Hematopoietic multipotent progenitor cell treated with erythropoietin and hydrocortisone succinate and interleukin-3 and kit ligand, for 15 days (in vitro differentiated cells): ENCODE measurements at regions not wholly inside any gene's neighbourhood (a gene's known extent, or its start where the extent isn't known, plus 50 kb on each side); places are given as distances from the start of the nearest gene placed in this dataset.
"Not testable (repeated sequence)": the region's sequence is repeated elsewhere in the genome, so short reads cannot be mapped to it uniquely, and the experiment has no call there.

ENCODE experiments used
- DNase-seq: peaks from one replicate; pipeline ENCODE4 v3.0.0-alpha.2; 2015; ENCODE audit warnings: low spot score

DNA sequence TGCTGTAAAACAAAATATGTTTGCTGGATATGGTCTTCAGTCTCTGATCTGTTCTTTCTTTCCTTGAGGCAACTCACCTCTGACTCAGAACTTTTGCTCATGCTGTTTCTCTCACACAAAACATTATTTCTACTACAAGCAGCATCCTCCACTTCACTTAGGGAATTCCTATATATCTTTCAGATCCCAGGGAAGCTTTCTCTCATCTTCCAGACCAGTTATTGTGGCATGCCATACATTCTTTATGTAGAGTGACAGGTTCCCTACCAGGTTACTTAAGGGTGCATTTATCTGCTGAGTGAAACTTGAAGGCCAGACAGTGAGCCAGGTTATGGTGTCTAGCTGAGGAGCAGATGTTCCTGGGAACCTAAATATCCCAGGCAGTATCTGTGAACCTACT is 1226.0 kb downstream of the CDH8 start:
- DNase-seq, result no peak

GRCh38 chr16:60792437-60792836 is 1243.8 kb downstream of the CDH8 start:
- DNase-seq, result no peak

DNA sequence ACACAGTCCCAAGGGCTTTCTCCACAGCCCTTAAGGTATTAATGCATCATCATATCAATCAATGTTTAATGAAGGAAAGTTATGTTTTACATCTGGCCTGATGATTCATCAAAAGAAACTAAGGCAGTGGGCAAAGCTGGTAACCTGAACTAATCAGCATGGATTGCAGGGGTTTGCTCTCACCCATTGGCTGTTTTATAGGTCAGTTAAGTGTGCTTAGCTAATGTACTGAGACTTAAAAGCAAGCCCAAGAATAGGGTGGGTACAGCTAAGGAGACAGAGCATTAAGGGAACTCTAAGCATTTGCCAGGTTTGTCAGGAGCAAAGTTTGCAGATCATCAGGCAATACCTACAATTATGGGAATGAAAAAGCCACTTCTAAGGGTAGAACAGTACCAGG is 1247.6 kb downstream of the CDH8 start:
- no peak for DNase-seq

- DNase-seq, result no peak
Measured at GRCh38 chr16:60776281-60776680, 1260.0 kb downstream of the CDH8 start.

DNA sequence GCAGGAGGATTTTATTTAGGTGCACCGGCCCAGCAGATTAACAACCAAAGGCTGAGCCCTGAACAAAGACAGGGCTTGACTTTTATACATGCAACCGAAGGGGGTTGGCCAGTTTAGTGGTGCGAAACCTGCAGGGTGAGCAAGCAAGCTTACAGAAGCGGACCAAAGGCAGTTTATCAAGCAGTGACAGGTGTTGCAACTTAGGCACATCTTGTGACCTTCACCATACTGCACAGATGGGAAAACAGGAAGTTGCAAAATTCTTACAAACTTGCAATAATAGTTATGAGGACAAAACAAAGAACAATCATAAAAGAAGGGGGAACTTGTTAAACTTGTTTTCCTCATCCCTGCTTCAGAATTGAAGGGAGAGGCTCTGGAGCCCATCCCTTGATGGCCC is 1265.1 kb downstream of the CDH8 start:
- DNase-seq, result no peak

GRCh38 chr16:60770384-60770783 is 1265.9 kb downstream of the CDH8 start:
- not testable (repeated sequence) for DNase-seq

GRCh38 chr16:60763869-60764268 is 1272.4 kb downstream of the CDH8 start:
- DNase-seq, result no peak

- DNase-seq, result no peak
Measured at GRCh38 chr16:60755907-60756306, 1280.3 kb downstream of the CDH8 start.

- DNase-seq, result no peak
Measured at GRCh38 chr16:60748366-60748765, 1287.9 kb downstream of the CDH8 start.

DNA sequence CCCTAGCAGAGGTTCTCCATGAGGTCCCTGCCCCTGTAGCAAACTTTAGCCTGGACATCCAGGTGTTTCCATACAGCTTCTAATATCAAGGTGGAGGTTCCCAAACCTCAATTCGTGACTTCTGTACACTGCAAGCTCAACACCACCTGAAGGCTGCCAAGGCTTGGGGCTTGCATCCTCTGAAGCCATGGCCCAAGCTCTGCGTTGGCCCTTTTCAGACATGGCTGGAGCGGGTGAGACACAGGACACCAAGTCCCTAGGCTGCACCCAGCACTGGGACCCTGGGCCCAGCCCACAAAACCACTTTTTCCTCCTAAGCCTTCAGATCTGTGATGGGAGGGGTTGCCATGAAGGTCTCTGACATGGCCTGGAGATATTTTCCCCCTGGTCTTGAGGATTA is 1292.0 kb downstream of the CDH8 start:
- DNase-seq, result no peak

GRCh38 chr16:60741810-60742209 is 1294.4 kb downstream of the CDH8 start:
- no peak for DNase-seq

DNA sequence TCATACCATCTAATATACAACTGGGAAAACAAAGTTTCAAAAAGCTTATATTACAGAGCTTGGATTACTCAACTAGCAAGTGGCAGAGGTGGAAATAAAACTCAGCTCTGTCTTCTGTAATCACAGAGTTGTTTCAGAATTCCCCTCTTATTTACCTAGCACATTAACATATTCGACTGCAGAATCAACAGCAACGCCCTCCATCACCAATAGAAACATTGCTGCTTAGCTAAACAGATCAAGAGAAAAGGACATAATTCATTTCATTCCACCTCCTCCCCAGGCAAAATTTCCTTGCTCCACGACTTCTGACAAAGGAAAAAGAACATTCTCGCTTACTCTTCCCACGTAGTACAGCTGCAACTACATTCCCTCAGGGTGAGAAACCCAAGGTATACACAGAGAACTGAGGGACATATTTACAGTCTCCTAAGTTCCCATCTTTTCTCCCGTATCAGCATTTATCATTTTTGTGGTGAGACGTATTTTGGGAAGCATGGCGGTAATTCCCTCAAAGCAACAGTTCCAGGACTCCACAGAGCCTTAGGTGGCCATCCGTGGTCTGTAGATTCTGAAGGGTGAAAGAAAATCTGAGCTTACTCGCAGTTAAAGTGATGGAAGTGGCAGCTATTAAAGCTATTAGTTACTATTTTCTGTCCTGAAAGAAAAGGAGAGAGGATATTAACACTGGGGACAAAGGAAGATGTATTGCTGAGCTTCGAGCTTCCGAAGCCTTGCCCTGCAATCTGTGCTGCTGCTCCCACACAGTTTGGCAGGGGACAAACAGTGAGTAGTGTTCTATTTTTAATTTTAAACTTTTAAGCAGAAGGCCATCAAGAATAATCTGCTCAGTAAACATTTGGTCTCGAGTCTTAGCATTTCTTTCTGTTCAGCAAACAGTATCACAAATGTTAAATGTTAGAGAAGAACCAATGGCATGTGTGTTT is 1296.2 kb downstream of the CDH8 start:
- no peak for DNase-seq

GRCh38 chr16:60731329-60732050 is 1304.7 kb downstream of the CDH8 start:
- DNase-seq, result no peak

DNA sequence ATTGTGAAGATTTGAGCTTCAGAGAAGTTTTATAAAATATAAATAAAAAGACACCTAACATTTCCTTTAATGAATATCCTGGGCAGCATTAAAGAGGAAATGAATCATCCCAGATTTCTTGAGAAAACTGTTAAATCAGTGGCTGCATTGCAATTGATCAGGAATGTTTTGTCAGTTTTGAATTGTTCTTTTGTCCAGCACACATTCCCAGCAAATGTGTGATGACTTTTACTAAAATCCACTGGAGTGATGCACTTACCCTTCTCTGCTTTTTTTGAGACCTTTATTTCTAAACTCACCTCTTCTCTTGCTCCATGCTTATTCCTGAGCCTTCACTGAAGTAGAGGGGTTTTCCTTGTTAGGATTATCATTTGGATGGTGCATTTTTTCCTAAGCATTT is 1307.2 kb downstream of the CDH8 start:
- no peak for DNase-seq

GRCh38 chr16:60727851-60728250 is 1308.4 kb downstream of the CDH8 start:
- DNase-seq, result no peak

- DNase-seq, result no peak
Measured at GRCh38 chr16:60720060-60720459, 1316.2 kb downstream of the CDH8 start.

DNA sequence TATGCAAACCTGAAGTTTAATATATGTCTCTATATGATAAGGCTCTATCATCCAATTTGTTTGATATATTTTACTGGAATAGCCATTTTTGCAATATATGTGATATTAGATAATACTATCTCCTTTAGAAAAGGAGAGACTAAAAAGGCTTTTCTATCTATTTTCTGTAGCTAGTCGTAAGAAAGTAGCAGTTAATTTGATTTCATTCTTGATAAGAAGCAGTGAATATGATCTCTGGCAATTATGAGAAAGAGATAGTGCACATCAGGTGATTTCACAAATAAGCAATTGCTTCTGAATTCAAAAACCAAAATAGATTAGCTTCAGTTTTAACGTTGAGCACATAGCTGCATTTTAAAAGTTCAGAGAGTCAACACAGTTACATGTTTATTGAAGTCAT is 1318.4 kb downstream of the CDH8 start:
- DNase-seq, result no peak

DNA sequence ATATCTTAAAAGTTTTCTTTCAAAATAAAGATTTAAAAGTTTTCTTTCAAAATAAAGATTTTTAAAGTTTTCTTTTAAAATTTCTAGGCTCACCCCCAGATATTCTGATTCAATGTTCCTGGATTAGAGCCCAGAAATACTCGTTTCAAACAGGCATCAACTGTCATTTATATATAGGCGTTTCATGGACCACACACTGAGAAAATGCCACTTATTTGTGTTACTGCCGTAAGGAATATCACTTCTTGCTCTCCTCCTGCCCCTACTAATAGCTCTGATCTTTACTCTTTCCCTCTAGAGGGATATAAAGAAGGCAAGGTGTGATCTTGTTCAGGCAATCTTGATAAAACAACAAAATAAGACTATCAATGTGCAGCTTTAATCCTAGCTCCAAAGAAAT is 1324.1 kb downstream of the CDH8 start:
- DNase-seq, result no peak

GRCh38 chr16:60704726-60705125 is 1331.5 kb downstream of the CDH8 start:
- DNase-seq, result no peak

GRCh38 chr16:60703096-60703495 is 1333.1 kb downstream of the CDH8 start:
- no peak for DNase-seq

DNA sequence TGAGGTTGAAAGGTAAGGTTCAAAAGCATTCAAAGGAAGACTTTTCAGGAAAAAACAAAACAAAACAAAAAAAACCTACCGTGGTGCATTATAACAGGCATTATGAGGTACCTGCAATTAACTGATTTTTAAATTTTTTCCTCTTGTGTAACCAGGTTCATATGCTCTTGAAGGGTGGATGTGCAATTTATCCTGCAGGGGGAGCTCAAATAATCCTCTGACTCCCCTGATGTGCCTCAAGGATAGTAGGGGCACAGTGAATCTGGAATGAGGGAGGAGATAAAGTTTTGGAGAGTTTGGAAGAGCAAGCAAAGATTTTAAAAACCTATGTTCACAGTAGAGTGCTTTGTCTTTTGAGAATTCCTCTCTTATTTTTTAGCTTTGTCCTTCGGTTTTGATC is 1349.4 kb downstream of the CDH8 start:
- no peak for DNase-seq

DNA sequence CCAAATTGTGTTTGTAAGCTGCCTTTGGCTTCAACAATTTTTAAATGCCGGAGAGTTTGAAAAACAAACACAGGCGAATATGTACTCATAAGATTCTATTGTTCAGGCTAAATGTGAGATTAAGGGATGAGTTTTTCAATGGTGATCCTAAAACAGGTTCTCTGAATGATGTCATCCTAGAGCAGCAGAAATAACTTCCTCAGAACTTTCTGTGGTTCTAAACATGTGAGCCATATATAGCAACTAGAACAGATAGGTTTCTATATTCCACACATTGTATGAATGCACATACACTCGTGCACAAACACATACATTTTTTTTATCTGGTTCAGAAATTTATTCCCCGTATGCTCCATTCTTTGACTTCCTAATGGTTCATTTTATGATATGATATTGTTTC is 1352.2 kb downstream of the CDH8 start:
- no peak for DNase-seq

DNA sequence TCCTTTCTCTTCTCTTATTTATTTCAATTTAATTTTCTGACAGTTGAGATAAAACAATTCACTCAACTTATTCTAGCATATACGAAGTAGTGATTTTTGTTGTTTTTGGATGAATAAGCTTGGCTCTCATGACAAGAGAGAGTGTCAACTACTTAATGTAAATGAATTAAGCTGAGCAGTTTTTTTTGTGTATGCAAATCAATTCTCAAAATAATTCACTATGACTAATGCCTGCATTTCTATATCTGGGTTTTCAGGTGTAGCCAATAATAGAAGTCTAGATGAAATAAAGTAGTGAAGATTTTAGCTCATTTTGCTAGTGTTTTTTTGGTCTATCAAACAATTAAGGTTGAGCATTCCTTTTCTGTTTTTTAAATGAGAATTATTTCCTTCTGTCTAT is 1354.0 kb downstream of the CDH8 start:
- no peak for DNase-seq
